ENCODE measurements at regions not wholly inside any gene's neighbourhood (a gene's known extent, or its start where the extent isn't known, plus 50 kb on each side); places are given as distances from the start of the nearest gene placed in this dataset.
"Not testable (repeated sequence)": the region's sequence is repeated elsewhere in the genome, so short reads cannot be mapped to it uniquely, and the experiment has no call there.

- H3K4me1 ChIP-seq, result no peaks in the 10 kb centered on the region
- ATAC-seq (no peak), DNase-seq (no peak)
- H3K9me3 ChIP-seq, result no peaks in the 10 kb centered on the region
- no peaks in the 10 kb centered on the region for H3K36me3 ChIP-seq
- TF ChIP-seq CTCF (IDR thresholded peaks at IDR 0.05 in 4 of 5, conservative IDR thresholded peaks at IDR 0.05 in 1 of 5), result no peak
- no peak for TF ChIP-seq POLR2A (IDR thresholded peaks at IDR 0.05)
- no peak overlapping the region for H3K4me3 ChIP-seq
- no peak overlapping the region for H3K27ac ChIP-seq
- intact Hi-C loops (cut with DNase I; ENCODE audit: low total_unique reads), result no loop called here
- no peaks in the 10 kb centered on the region for H3K27me3 ChIP-seq
- in situ Hi-C loops (cut with MboI; ENCODE audit: low sequenced_read_pairs in 4 of 4), result no loop called here
These were observed 210.7 kb upstream of the GNAI1 start for GRCh38 chr7:79923953-79924352.

- no peak for DNase-seq
- no peak for TF ChIP-seq POLR2A (IDR thresholded peaks at IDR 0.05)
- no peak for TF ChIP-seq CTCF (IDR thresholded peaks at IDR 0.05 in 4 of 5, conservative IDR thresholded peaks at IDR 0.05 in 1 of 5)
- H3K27ac ChIP-seq, result no peak overlapping the region
- ATAC-seq, result no peak
- no peaks in the 10 kb centered on the region for H3K27me3 ChIP-seq
- no peaks in the 10 kb centered on the region for H3K36me3 ChIP-seq
- intact Hi-C loops (cut with DNase I; ENCODE audit: low total_unique reads) (no loop called here), in situ Hi-C loops (cut with MboI; ENCODE audit: low sequenced_read_pairs in 4 of 4) (no loop called here)
- no peaks in the 10 kb centered on the region for H3K4me1 ChIP-seq
- H3K9me3 ChIP-seq, result no peaks in the 10 kb centered on the region
- H3K4me3 ChIP-seq, result no peak overlapping the region
These were observed 211.7 kb upstream of the GNAI1 start for GRCh38 chr7:79922894-79923293.

GRCh38 chr7:79921976-79922375, 212.7 kb upstream of the GNAI1 start:
- DNase-seq (no peak), ATAC-seq (no peak)
- intact Hi-C loops (cut with DNase I; ENCODE audit: low total_unique reads) (no loop called here), in situ Hi-C loops (cut with MboI; ENCODE audit: low sequenced_read_pairs in 4 of 4) (no loop called here)
- no peaks in the 10 kb centered on the region for H3K36me3 ChIP-seq
- no peaks in the 10 kb centered on the region for H3K27me3 ChIP-seq
- H3K4me3 ChIP-seq, result no peak overlapping the region
- no peak overlapping the region for H3K27ac ChIP-seq
- H3K4me1 ChIP-seq, result no peaks in the 10 kb centered on the region
- TF ChIP-seq CTCF (IDR thresholded peaks at IDR 0.05 in 4 of 5, conservative IDR thresholded peaks at IDR 0.05 in 1 of 5) (no peak), POLR2A (IDR thresholded peaks at IDR 0.05) (no peak)
- no peaks in the 10 kb centered on the region for H3K9me3 ChIP-seq

- ATAC-seq; in situ Hi-C loops (cut with MboI; ENCODE audit: low sequenced_read_pairs in 4 of 4); H3K27ac ChIP-seq; H3K36me3 ChIP-seq; H3K9me3 ChIP-seq; intact Hi-C loops (cut with DNase I; ENCODE audit: low total_unique reads); DNase-seq; H3K4me1 ChIP-seq; H3K27me3 ChIP-seq; H3K4me3 ChIP-seq: not testable (repeated sequence)
These were observed 216.0 kb upstream of the GNAI1 start for GRCh38 chr7:79918632-79919031.

GRCh38 chr7:79915346-79915745, 219.3 kb upstream of the GNAI1 start:
- H3K4me1 ChIP-seq; H3K36me3 ChIP-seq; H3K9me3 ChIP-seq; ATAC-seq; DNase-seq; H3K27ac ChIP-seq; intact Hi-C loops (cut with DNase I; ENCODE audit: low total_unique reads); in situ Hi-C loops (cut with MboI; ENCODE audit: low sequenced_read_pairs in 4 of 4); H3K27me3 ChIP-seq; H3K4me3 ChIP-seq: not testable (repeated sequence)

GRCh38 chr7:79912213-79912633, 222.4 kb upstream of the GNAI1 start:
- DNase-seq (no peak), ATAC-seq (no peak)
- H3K27ac ChIP-seq, result no peak overlapping the region
- H3K27me3 ChIP-seq, result no peaks in the 10 kb centered on the region
- intact Hi-C loops (cut with DNase I; ENCODE audit: low total_unique reads) (no loop called here), in situ Hi-C loops (cut with MboI; ENCODE audit: low sequenced_read_pairs in 4 of 4) (no loop called here)
- H3K9me3 ChIP-seq, result no peaks in the 10 kb centered on the region
- H3K4me1 ChIP-seq, result no peaks in the 10 kb centered on the region
- H3K36me3 ChIP-seq, result no peaks in the 10 kb centered on the region
- TF ChIP-seq CTCF (IDR thresholded peaks at IDR 0.05 in 4 of 5, conservative IDR thresholded peaks at IDR 0.05 in 1 of 5) (no peak), POLR2A (IDR thresholded peaks at IDR 0.05) (no peak)
- no peak overlapping the region for H3K4me3 ChIP-seq

Data from gastrocnemius medialis (tissue), 4 donors.